Liver (tissue), 3 donors: ENCODE measurements at regions not wholly inside any gene's neighbourhood (a gene's known extent, or its start where the extent isn't known, plus 50 kb on each side); places are given as distances from the start of the nearest gene placed in this dataset.

ENCODE experiments used
- FOXA1 ChIP-seq: IDR thresholded peaks from 2 replicates; pipeline ENCODE4 v1.6.1; 2016; ENCODE audit warnings: antibody characterized with exemption
- GABPA ChIP-seq, 2 donors: IDR thresholded peaks in 1 of 2; conservative IDR thresholded peaks in 1 of 2; 2 replicates each; pipeline ENCODE4 v1.6.1; 2016; ENCODE audit warnings: antibody characterized with exemption in 2 of 2, mild to moderate bottlenecking in 1 of 2, moderate library complexity in 1 of 2
- RAD21 ChIP-seq, 2 donors: IDR thresholded peaks; 2 replicates each; pipeline ENCODE4 v1.6.1; 2016; ENCODE audit warnings: antibody characterized with exemption in 2 of 2, mild to moderate bottlenecking in 2 of 2
- RXRA ChIP-seq, 2 donors: IDR thresholded peaks; 2 replicates each; pipeline ENCODE4 v1.6.1; 2017 to 2018; ENCODE audit warnings: antibody characterized with exemption in 2 of 2, mild to moderate bottlenecking in 1 of 2
- SP1 ChIP-seq: IDR thresholded peaks from 2 replicates; pipeline ENCODE4 v1.6.1; 2018; ENCODE audit warnings: antibody characterized with exemption, mild to moderate bottlenecking
- TAF1 ChIP-seq: conservative IDR thresholded peaks from 2 replicates; pipeline ENCODE4 v1.6.1; 2016; ENCODE audit warnings: antibody characterized with exemption, mild to moderate bottlenecking
- YY1 ChIP-seq: IDR thresholded peaks from 2 replicates; pipeline ENCODE4 v1.6.1; 2016; ENCODE audit warnings: antibody characterized with exemption, mild to moderate bottlenecking
- TF ChIP-seq, protein P1 (sequence below): fragments of 150-350 bp; IDR thresholded peaks from 2 replicates; pipeline ENCODE4 v1.5.1; 2017; ENCODE audit warnings: improper control_type of control experiment, low read depth, low read length; ENCODE audit not compliant: missing input control
- TF ChIP-seq, protein P2 (sequence below): IDR thresholded peaks from 2 replicates; pipeline ENCODE4 v1.6.1; 2016; ENCODE audit warnings: antibody characterized with exemption, mild to moderate bottlenecking
- TF ChIP-seq, protein P3 (sequence below): IDR thresholded peaks from 2 replicates; pipeline ENCODE4 v1.6.1; 2016; ENCODE audit warnings: antibody characterized with exemption
- donor health status: healthy.
- donor health status: healthy.

DNA sequence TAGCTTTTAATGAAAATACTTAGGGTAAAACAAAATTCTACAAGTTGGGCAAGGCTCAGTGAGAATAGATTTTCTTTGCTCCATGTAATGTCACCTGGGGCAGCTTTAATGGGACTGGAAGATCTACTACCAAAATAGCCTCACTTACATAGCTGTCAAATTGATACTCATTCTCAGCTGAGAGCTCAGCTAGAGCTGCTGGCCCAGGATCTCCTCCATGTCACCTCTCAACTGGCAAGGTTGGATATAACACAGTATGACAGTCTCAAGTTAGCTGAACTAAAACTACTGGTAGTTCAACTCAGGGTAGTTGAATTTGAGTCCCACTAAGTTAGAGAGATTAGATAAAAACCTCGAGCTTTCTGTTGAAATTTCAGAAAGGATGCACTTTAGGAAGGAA, 218.5 kb upstream of the PLSCR5 start:
- TF ChIP-seq, protein P1, sequence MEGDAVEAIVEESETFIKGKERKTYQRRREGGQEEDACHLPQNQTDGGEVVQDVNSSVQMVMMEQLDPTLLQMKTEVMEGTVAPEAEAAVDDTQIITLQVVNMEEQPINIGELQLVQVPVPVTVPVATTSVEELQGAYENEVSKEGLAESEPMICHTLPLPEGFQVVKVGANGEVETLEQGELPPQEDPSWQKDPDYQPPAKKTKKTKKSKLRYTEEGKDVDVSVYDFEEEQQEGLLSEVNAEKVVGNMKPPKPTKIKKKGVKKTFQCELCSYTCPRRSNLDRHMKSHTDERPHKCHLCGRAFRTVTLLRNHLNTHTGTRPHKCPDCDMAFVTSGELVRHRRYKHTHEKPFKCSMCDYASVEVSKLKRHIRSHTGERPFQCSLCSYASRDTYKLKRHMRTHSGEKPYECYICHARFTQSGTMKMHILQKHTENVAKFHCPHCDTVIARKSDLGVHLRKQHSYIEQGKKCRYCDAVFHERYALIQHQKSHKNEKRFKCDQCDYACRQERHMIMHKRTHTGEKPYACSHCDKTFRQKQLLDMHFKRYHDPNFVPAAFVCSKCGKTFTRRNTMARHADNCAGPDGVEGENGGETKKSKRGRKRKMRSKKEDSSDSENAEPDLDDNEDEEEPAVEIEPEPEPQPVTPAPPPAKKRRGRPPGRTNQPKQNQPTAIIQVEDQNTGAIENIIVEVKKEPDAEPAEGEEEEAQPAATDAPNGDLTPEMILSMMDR, result no peak
- TF ChIP-seq YY1 (no peak), GABPA (IDR thresholded peaks at IDR 0.05 in 1 of 2, conservative IDR thresholded peaks at IDR 0.05 in 1 of 2) (no peak), TAF1 (no peak), RXRA (IDR thresholded peaks at IDR 0.05) (no peak), SP1 (no peak), RAD21 (IDR thresholded peaks at IDR 0.05) (no peak), FOXA1 (no peak)
- TF ChIP-seq, protein P2, sequence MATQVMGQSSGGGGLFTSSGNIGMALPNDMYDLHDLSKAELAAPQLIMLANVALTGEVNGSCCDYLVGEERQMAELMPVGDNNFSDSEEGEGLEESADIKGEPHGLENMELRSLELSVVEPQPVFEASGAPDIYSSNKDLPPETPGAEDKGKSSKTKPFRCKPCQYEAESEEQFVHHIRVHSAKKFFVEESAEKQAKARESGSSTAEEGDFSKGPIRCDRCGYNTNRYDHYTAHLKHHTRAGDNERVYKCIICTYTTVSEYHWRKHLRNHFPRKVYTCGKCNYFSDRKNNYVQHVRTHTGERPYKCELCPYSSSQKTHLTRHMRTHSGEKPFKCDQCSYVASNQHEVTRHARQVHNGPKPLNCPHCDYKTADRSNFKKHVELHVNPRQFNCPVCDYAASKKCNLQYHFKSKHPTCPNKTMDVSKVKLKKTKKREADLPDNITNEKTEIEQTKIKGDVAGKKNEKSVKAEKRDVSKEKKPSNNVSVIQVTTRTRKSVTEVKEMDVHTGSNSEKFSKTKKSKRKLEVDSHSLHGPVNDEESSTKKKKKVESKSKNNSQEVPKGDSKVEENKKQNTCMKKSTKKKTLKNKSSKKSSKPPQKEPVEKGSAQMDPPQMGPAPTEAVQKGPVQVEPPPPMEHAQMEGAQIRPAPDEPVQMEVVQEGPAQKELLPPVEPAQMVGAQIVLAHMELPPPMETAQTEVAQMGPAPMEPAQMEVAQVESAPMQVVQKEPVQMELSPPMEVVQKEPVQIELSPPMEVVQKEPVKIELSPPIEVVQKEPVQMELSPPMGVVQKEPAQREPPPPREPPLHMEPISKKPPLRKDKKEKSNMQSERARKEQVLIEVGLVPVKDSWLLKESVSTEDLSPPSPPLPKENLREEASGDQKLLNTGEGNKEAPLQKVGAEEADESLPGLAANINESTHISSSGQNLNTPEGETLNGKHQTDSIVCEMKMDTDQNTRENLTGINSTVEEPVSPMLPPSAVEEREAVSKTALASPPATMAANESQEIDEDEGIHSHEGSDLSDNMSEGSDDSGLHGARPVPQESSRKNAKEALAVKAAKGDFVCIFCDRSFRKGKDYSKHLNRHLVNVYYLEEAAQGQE, result no peak
- TF ChIP-seq, protein P3, sequence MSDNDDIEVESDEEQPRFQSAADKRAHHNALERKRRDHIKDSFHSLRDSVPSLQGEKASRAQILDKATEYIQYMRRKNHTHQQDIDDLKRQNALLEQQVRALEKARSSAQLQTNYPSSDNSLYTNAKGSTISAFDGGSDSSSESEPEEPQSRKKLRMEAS, result no peak
